ENCODE measurements at regions not wholly inside any gene's neighbourhood (a gene's known extent, or its start where the extent isn't known, plus 50 kb on each side); places are given as distances from the start of the nearest gene placed in this dataset.
"Not testable (repeated sequence)": the region's sequence is repeated elsewhere in the genome, so short reads cannot be mapped to it uniquely, and the experiment has no call there.

DNA sequence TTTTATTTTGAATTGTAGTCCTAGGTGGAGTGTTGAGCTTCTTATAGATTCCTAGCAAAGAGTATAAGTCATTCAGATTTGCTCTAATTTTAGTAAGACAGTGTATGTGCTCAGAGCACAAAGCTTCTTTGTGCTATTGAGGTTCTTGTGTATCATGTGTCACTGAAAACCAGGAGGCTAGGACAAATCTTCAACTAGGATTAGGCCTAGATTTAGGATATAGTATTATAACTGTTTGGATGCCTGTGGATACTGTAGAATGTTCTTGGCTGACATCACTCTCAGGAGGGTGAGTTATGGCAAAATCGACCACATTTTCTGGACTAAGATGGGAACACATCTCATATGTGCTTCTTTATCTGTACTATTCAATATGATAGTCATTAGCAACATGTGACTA, 86.5 kb downstream of the DHRS2 start:
- no peak overlapping the region for H3K27ac ChIP-seq (ENCODE audit: low read length)
- H3K27me3 ChIP-seq (ENCODE audit: low read depth, low read length), result no peaks in the 10 kb centered on the region
- no peaks in the 10 kb centered on the region for H3K4me1 ChIP-seq (ENCODE audit: control insufficient read depth in 1 of 2, insufficient read depth in 2 of 2, low read length in 2 of 2)
- no peaks in the 10 kb centered on the region for H3K36me3 ChIP-seq (ENCODE audit: control insufficient read depth in 1 of 2, insufficient read depth in 2 of 2, low read length in 2 of 2)
- H3K9me3 ChIP-seq (ENCODE audit: control insufficient read depth in 1 of 2, low read length in 2 of 2), result no peaks in the 10 kb centered on the region
- H3K4me3 ChIP-seq (ENCODE audit: low read depth in 1 of 2, low read length in 2 of 2), result no peak overlapping the region

DNA sequence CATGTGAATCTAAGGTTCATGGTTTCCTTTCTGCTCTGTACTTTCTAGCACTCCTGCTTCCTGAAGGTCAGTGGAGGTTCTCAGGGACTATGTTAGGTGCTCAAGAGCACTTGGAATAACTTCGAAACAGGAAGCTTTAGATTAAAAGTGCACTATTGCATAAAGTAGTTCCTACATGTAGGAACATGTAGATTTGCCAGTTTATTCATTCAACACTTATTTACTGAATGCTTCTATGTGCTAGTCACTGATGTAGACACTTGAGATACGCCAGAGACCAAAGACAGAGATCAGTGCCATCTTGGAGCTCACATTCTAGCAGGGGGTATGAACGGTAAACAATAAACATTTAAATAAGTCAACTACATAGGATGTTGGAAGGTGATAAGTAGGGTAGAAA, 87.7 kb downstream of the DHRS2 start:
- Histone ChIP-seq H3K4me3 (ENCODE audit: low read depth in 1 of 2, low read length in 2 of 2) (no peak overlapping the region), H3K9me3 (ENCODE audit: control insufficient read depth in 1 of 2, low read length in 2 of 2) (no peaks in the 10 kb centered on the region), H3K36me3 (ENCODE audit: control insufficient read depth in 1 of 2, insufficient read depth in 2 of 2, low read length in 2 of 2) (no peaks in the 10 kb centered on the region), H3K27me3 (ENCODE audit: low read depth, low read length) (no peaks in the 10 kb centered on the region), H3K4me1 (ENCODE audit: control insufficient read depth in 1 of 2, insufficient read depth in 2 of 2, low read length in 2 of 2) (no peaks in the 10 kb centered on the region), H3K27ac (ENCODE audit: low read length) (no peak overlapping the region)

DNA sequence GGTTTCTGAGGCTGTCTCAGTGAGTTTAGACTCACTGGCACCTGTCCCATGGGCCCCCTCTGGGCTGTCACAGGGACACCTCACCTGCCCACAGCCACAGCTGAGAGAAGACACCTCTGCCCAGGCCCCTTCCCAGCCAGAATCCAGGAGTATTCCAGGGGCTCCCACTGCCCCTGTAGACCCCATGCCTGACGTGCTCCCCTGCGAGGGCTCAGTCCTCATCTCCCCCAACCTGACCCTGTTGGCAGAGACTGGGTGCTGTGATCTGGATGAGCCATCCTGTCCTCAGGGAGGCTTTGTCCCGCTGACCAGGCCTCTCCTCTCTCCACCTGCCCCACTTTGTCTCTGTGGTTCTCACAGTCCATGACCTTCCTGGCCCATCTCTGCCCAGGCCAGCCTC, 89.4 kb downstream of the DHRS2 start:
- Histone ChIP-seq H3K4me1 (ENCODE audit: control insufficient read depth in 1 of 2, insufficient read depth in 2 of 2, low read length in 2 of 2) (no peaks in the 10 kb centered on the region), H3K36me3 (ENCODE audit: control insufficient read depth in 1 of 2, insufficient read depth in 2 of 2, low read length in 2 of 2) (no peaks in the 10 kb centered on the region), H3K27me3 (ENCODE audit: low read depth, low read length) (no peaks in the 10 kb centered on the region), H3K4me3 (ENCODE audit: low read depth in 1 of 2, low read length in 2 of 2) (no peak overlapping the region), H3K9me3 (ENCODE audit: control insufficient read depth in 1 of 2, low read length in 2 of 2) (no peaks in the 10 kb centered on the region), H3K27ac (ENCODE audit: low read length) (no peak overlapping the region)

DNA sequence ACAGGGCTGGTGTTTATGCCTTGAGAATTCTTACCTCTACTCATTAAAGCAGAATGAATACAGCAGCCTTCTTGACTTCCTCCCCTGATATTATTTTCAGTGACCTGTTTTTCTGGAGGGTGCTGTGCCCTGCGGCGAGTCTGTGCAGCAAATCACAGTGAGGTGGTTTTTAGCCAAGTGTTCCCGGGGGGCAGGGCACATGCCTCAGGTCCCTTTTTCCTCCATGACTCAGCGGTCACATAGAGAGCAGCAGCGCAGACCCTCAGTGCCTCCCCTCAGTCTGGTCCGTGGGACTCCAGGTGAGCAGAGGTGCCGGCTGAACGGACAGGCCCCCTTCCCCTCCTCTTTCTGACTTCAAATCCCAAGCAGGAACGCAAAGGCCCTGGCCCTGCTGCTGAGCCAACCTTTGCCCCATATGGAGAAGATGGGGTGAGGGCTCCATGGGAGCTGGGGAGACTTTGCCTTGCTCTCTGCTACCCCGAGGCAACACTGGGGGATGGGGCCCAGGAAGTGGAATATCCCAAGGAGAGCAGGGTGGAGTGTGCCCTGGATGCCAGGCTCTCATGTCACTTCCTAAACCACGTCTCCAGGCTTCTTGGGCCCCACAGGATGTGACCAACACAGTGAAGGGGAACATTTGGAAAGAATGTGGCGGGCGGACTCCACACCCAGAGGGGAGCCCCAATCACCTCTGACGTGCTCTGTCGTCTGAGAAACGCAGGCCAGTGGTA, 90.0 kb downstream of the DHRS2 start:
- no peaks in the 10 kb centered on the region for H3K9me3 ChIP-seq (ENCODE audit: control insufficient read depth in 1 of 2, low read length in 2 of 2)
- no peak overlapping the region for H3K4me3 ChIP-seq (ENCODE audit: low read depth in 1 of 2, low read length in 2 of 2)
- no peaks in the 10 kb centered on the region for H3K36me3 ChIP-seq (ENCODE audit: control insufficient read depth in 1 of 2, insufficient read depth in 2 of 2, low read length in 2 of 2)
- no peaks in the 10 kb centered on the region for H3K27me3 ChIP-seq (ENCODE audit: low read depth, low read length)
- no peaks in the 10 kb centered on the region for H3K4me1 ChIP-seq (ENCODE audit: control insufficient read depth in 1 of 2, insufficient read depth in 2 of 2, low read length in 2 of 2)
- no peak overlapping the region for H3K27ac ChIP-seq (ENCODE audit: low read length)

DNA sequence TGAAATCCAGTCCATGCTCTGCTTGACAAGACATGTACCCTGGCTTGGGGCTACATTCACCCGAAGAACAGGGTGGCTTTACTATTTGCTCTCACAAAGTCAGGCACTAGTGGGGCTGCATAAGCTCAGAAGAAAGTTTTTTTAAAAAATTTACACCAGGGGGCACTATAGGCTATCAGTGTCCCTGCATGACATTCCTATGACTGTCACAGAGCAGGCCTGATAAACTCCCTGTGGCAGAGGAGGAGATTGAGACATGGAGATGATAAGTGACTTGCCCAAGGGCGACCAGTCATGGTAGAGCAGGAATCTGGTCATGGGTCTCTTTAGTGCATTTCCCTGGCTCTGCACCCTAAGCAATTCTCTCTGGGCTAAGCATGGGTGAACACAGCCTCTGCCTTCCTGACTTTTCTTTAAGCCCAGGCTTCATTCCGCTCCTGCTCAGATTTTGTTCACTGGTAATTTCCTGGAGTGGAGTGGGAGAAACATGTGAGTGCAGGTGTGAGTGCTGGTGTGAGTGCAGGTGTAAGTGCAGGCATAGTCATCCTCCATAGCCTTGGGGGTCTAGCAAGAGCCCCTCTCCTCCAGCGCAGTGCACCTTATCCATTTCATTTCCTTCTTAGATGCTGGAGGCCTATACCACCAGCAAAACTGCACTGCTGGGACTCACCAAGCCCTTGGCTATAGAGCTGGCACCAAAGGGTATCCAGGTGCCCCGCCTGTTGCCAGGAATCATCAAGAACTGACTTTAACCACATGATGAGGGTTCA, 91.6 kb downstream of the DHRS2 start:
- Histone ChIP-seq H3K27me3 (ENCODE audit: low read depth, low read length) (no peaks in the 10 kb centered on the region), H3K4me3 (ENCODE audit: low read depth in 1 of 2, low read length in 2 of 2) (no peak overlapping the region), H3K9me3 (ENCODE audit: control insufficient read depth in 1 of 2, low read length in 2 of 2) (no peaks in the 10 kb centered on the region), H3K4me1 (ENCODE audit: control insufficient read depth in 1 of 2, insufficient read depth in 2 of 2, low read length in 2 of 2) (no peaks in the 10 kb centered on the region), H3K36me3 (ENCODE audit: control insufficient read depth in 1 of 2, insufficient read depth in 2 of 2, low read length in 2 of 2) (no peaks in the 10 kb centered on the region), H3K27ac (ENCODE audit: low read length) (no peak overlapping the region)

DNA sequence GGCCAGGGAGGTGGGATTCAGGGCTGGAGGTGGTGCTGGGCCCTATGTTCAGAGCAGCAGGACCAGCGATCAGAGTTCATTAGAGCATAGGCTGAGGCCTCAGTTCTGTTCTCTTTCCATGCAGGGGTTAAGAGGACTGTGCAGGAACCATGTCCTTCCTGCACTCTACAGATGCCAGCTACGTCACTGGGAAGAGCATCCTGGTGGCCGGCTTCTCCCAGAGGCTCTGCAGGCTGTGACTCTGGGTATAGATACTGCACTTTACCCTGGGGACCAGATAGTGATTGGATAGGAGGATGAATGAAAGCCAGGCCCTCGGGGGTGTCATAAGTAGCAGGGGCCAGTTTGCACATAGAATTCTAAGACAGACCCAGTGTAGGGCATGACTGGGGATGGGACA, 92.6 kb downstream of the DHRS2 start:
- Histone ChIP-seq H3K4me3 (ENCODE audit: low read depth in 1 of 2, low read length in 2 of 2) (no peak overlapping the region), H3K27ac (ENCODE audit: low read length) (no peak overlapping the region), H3K4me1 (ENCODE audit: control insufficient read depth in 1 of 2, insufficient read depth in 2 of 2, low read length in 2 of 2) (no peaks in the 10 kb centered on the region), H3K36me3 (ENCODE audit: control insufficient read depth in 1 of 2, insufficient read depth in 2 of 2, low read length in 2 of 2) (no peaks in the 10 kb centered on the region), H3K27me3 (ENCODE audit: low read depth, low read length) (no peaks in the 10 kb centered on the region), H3K9me3 (ENCODE audit: control insufficient read depth in 1 of 2, low read length in 2 of 2) (no peaks in the 10 kb centered on the region)

DNA sequence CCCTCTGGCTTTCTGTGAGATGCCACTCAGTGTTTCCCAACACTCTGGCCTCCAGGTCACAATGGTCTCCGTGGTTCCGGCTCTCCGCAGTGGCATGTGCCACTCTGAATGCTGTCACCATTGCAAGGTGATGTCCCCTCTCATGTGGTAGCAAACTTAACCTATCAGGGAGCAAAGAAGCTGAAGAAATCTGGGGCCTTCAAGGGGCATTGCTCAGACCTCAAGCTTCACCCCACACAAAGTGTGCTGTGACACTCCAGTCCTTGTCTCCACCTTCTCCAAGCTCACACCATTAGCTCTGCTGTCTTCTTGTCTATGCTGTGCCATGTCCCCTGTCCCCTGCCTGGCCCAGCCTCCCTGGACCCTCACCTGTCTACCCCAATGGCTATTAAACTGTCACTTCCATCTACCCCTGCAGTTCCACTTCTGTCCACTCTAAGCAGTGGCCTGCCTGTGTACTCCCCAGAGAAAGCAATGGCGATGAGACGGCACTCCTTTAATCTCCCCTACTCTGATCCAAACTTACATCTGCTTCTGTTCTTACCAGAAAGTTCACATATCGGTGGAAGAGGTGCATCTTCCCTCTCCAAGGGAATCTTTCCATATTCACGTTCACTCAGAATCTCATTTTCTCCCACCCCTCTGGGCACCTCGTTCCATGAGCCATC, 93.7 kb downstream of the DHRS2 start:
- H3K4me1 ChIP-seq (ENCODE audit: control insufficient read depth in 1 of 2, insufficient read depth in 2 of 2, low read length in 2 of 2), result no peaks in the 10 kb centered on the region
- H3K9me3 ChIP-seq (ENCODE audit: control insufficient read depth in 1 of 2, low read length in 2 of 2), result no peaks in the 10 kb centered on the region
- H3K27ac ChIP-seq (ENCODE audit: low read length), result no peak overlapping the region
- no peaks in the 10 kb centered on the region for H3K36me3 ChIP-seq (ENCODE audit: control insufficient read depth in 1 of 2, insufficient read depth in 2 of 2, low read length in 2 of 2)
- H3K4me3 ChIP-seq (ENCODE audit: low read depth in 1 of 2, low read length in 2 of 2), result no peak overlapping the region
- H3K27me3 ChIP-seq (ENCODE audit: low read depth, low read length), result no peaks in the 10 kb centered on the region

DNA sequence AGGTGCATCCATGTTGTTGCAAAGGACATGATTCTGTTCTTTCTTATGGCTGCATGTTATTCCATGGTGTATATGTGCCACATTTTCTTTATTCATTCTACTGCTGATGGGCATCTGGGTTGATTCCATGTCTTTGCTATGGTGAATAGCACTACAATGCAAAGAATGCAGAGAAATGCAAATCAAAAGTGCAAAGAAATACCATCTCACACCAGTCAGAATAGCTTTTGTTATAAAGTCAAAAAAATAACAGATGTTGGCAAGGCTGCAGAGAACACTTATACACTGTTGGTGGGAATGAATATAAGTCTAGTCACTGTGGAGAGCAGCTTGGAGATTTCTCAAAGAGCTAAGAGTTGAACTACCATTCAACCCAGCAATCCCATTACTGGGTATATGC, 99.2 kb downstream of the DHRS2 start:
- Histone ChIP-seq H3K4me1 (ENCODE audit: control insufficient read depth in 1 of 2, insufficient read depth in 2 of 2, low read length in 2 of 2) (no peaks in the 10 kb centered on the region), H3K27ac (ENCODE audit: low read length) (no peak overlapping the region), H3K9me3 (ENCODE audit: control insufficient read depth in 1 of 2, low read length in 2 of 2) (peaks cover 0 to 2% of the 10 kb centered on the region in 2 donors), H3K36me3 (ENCODE audit: control insufficient read depth in 1 of 2, insufficient read depth in 2 of 2, low read length in 2 of 2) (no peaks in the 10 kb centered on the region), H3K4me3 (ENCODE audit: low read depth in 1 of 2, low read length in 2 of 2) (no peak overlapping the region), H3K27me3 (ENCODE audit: low read depth, low read length) (no peaks in the 10 kb centered on the region)

DNA sequence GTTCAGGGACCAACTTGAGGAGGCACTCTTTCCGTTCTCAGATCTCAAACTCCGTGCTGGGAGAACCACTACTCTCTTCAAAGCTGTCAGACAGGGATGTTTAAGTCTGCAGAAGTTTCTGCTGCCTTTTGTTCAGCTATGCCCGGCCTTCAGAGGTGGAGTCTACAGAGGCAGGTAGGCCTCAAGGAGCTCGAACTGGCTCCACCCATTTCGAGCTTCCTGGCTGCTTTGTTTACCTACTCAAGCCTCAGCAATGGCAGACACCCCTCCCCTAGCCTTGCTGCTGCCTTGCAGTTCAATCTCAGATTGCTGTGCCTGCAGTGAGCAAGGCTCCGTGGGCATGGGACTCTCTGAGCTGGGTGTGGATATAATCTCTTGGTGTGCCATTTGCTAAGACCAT, 108.2 kb downstream of the DHRS2 start:
- H3K9me3 ChIP-seq (ENCODE audit: control insufficient read depth in 1 of 2, low read length in 2 of 2); H3K27me3 ChIP-seq (ENCODE audit: low read depth, low read length); H3K4me3 ChIP-seq (ENCODE audit: low read depth in 1 of 2, low read length in 2 of 2); H3K4me1 ChIP-seq (ENCODE audit: control insufficient read depth in 1 of 2, insufficient read depth in 2 of 2, low read length in 2 of 2); H3K27ac ChIP-seq (ENCODE audit: low read length); H3K36me3 ChIP-seq (ENCODE audit: control insufficient read depth in 1 of 2, insufficient read depth in 2 of 2, low read length in 2 of 2): not testable (repeated sequence)

DNA sequence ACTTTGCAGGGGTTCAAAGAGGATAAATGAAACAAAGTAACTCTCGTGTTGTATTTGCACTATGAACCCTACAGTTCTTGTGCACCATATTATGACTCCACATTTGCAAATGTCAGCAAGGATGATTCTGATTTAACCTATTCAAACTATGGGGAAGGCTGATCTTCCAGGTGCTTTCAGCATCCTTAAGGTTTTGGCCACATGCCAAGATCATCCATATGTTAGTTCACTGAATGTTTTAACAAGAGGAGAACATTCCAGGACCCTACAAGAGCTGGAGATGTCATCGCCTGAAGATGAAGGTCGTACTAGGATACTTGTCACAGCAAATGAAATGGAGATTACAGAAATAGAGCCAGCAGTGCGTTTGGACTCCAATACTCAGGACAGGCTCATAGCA, 114.2 kb downstream of the DHRS2 start:
- Histone ChIP-seq H3K9me3 (ENCODE audit: control insufficient read depth in 1 of 2, low read length in 2 of 2) (no peaks in the 10 kb centered on the region), H3K36me3 (ENCODE audit: control insufficient read depth in 1 of 2, insufficient read depth in 2 of 2, low read length in 2 of 2) (no peaks in the 10 kb centered on the region), H3K4me3 (ENCODE audit: low read depth in 1 of 2, low read length in 2 of 2) (no peak overlapping the region), H3K27ac (ENCODE audit: low read length) (no peak overlapping the region), H3K27me3 (ENCODE audit: low read depth, low read length) (no peaks in the 10 kb centered on the region), H3K4me1 (ENCODE audit: control insufficient read depth in 1 of 2, insufficient read depth in 2 of 2, low read length in 2 of 2) (no peaks in the 10 kb centered on the region)

DNA sequence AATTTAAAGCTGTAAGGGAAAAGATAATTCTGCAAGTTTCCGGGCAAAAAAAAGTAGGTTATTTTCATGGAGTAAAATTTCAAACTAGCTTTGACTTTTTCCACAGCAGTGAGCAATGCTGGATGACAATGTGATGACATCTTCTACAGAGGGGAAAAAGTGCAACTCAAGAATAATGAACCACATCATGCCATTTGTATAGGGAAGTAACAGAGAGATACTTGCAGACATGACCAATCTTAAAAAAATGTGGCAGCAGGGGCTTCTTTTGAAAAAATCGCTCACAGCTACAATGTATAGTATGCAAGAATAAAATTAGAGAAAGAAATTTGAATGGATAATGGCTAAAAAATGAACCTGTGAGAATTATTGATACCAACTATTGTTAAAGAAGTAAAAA, 115.5 kb downstream of the DHRS2 start:
- H3K4me3 ChIP-seq (ENCODE audit: low read depth in 1 of 2, low read length in 2 of 2), result no peak overlapping the region
- H3K27me3 ChIP-seq (ENCODE audit: low read depth, low read length), result no peaks in the 10 kb centered on the region
- no peaks in the 10 kb centered on the region for H3K36me3 ChIP-seq (ENCODE audit: control insufficient read depth in 1 of 2, insufficient read depth in 2 of 2, low read length in 2 of 2)
- H3K9me3 ChIP-seq (ENCODE audit: control insufficient read depth in 1 of 2, low read length in 2 of 2), result no peaks in the 10 kb centered on the region
- no peak overlapping the region for H3K27ac ChIP-seq (ENCODE audit: low read length)
- no peaks in the 10 kb centered on the region for H3K4me1 ChIP-seq (ENCODE audit: control insufficient read depth in 1 of 2, insufficient read depth in 2 of 2, low read length in 2 of 2)
